ENCODE measurements at regions not wholly inside any gene's neighbourhood (a gene's known extent, or its start where the extent isn't known, plus 50 kb on each side); places are given as distances from the start of the nearest gene placed in this dataset.

DNA sequence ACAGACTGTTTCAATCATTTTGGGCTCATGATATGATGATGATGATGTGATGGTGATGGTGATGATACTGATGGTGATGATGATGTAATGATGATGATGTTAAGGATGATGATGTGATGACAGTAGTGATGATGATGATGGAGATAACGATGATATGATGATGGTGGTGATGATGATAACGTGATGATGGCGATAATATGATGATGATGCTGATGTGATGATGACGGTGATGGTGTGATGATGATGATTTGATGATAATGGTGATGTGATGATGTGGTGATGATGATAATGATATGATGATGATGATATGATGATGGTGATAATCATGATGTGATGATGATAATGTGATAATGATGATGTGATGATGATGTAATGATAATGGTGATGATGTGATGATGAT, 612.6 kb downstream of the AACS start:
- no peak for DNase-seq (ENCODE audit: low spot score)

DNA sequence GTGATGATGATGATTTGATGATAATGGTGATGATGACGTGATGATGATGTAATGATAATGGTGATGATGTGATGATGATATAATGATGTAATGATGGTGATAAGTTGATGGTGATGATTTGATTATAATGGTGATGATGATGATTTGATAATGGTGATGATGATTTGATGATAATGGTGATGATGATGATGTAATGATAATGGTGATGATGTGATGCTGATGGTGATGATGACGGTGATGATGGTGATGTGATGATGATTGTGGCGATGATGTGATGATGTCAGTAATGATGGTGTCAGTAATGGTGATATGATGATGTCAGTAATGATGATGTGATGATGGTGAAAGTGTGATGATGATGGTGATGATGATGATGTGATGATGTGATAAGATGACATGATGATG, 613.4 kb downstream of the AACS start:
- no peak for DNase-seq (ENCODE audit: low spot score)

DNA sequence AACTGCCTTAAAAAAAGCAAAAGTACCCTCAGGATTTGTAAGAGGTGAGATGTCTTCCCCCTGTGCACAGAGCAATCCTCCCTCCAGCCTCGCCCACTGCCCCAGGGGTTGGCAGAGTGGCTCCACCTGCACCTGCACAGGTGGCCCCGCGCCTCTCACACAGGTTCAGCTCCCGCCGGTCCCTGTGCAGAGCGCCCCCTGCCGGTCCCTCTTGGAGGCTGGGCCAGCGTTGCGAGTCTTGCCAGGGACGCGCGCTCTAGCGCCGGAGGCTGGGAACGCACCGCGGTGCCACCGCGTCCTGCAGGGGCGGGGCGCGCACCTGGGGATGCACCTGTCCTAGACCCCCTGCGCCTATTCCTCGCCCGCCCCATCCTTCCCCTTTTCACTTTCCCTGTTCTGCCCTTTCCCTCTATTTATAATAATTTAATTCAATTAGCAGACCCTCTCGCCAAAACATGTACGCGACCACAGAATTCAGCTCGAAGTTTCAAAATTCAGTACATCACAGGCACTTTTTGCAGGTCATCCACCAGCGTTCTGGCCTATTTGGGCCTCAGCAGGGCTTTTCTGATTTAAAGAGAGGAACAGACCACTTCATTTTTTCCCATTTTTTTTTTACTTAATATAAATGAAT, 618.6 kb downstream of the AACS start:
- no peak for DNase-seq (ENCODE audit: low spot score)

DNA sequence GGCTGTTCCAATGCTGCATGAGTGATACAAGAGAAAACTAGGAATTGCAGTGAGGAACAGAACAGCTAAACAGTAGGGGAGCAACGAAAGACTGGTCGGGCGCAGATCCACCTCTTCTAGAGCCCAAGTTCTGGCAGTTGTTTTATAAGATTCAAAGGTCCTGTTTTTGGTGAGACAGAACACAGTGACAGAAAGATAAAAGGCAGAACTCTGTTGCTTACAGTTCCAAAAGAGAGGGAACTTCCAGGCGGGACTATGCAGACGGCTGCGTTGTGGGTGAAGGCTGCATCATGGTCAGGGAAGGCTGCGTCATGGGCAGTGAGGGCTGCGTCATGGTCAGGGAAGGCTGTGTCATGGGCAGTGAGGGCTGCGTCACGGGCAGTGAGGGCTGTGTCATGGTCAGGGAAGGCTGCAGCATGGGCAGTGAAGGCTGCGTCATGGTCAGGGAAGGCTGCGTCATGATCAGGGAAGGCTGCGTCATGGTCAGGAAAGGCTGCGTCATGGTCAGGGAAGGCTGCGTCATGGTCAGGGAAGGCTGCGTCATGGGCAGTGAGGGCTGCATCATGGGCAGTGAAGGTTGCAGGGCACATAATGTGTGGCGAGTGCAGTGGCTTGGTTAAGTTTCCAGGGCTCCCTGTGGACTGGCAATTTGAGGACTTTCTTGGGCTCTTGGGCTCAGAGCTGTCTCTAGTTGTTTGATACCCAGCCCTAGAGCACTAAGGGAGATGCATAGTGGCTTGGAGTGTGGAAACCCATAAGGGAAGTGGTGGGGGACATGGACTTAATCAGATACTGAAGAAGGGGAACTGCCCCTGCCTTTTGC, 619.9 kb downstream of the AACS start:
- DNase-seq (ENCODE audit: low spot score) = no peak

DNA sequence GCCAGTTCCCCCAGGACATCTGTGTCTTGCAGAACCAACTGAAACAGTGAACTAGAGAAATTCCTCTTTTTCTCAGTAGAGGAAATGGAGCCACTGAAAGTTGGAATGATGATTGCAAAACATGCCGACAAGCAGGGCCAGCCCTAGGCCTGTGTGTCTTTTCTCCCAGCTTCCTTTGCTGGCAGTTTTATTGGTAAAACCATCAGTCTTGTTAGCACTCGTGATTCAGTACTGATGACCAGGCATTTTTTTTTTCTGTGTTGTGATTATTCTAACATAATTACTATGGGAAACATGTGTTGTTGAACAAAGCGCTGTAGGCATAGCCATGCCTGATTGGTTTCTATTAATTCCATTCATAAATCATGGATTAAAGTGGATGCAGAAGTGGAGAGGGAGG, 620.7 kb downstream of the AACS start:
- DNase-seq (ENCODE audit: low spot score) = no peak

DNA sequence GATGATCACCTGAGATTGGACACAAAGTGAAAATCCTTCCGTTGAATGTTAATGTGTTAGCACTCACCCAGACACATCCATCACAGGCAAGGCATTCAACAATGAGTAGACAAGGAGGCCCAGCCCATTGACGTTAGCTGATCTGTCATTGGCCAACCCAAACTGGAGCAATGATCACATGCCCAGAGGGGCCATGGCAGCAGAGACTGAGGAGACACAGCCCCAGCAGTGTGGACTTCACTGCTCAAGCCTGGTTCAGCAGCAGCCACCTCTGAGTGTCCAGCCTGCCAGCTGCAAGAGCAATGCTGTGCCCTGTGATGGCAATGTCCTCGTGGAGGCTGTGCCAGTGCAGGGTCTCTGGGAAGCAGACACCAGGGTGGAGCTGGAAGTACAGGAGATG, 622.2 kb downstream of the AACS start:
- no peak for DNase-seq (ENCODE audit: low spot score)

DNA sequence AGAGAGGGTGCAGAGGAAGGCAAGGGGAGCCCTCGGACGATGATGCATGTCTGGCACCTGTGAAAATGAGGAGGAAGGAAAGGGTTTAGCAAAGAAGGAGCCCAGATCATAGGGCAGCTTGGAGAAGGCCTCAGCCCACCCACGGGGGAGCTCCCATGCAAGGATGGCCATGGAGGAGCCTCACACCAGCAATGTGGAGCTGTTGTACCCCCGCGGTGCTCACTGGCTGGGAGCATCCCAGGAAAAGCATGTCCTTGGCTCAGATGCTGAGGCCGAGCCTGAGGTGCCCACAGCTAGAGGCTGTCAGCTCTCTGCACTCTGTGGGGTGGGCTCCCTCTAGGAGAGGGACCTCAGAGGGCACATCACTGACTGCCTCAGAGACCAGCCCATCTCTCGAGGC, 622.6 kb downstream of the AACS start:
- DNase-seq (ENCODE audit: low spot score) = no peak

DNA sequence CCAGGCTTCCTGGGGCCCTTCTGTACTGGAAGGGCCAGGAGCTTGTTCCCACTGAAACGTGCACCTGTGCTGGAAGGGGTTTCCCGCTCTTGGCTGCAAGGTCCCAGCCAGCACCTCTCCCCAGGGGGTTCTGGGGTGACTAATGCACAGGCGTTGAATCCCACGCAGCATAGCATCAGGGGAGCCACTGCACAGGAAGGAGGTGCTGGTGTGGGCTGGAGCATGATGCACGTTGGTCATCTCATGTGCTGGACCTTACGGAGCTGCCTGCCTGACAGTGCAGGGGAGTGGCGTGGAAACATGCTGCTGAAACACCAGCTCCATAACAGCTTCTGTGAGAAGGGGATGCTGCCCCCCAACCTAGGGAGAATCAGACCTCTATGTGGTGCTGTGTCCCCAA, 623.0 kb downstream of the AACS start:
- DNase-seq (ENCODE audit: low spot score) = no peak

DNA sequence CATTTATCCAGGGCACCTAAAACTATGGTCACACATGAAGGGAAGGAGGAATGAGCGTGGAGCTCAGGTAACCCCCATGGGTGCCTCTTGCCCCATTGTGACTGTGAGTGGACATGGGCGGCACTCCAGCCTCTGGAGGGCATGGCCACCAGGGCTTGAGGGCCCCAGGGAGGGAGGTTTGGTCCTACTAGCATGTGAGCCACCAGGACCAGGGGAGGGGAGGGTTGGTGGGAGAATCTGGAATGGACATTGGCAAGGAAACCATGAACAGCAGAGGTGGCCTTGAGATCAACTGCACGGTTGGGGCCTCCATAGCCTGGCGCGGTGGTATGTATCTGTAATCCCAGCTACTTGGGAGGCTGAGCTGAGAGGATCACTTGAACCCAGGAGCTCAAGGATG, 623.6 kb downstream of the AACS start:
- DNase-seq (ENCODE audit: low spot score) = no peak

DNA sequence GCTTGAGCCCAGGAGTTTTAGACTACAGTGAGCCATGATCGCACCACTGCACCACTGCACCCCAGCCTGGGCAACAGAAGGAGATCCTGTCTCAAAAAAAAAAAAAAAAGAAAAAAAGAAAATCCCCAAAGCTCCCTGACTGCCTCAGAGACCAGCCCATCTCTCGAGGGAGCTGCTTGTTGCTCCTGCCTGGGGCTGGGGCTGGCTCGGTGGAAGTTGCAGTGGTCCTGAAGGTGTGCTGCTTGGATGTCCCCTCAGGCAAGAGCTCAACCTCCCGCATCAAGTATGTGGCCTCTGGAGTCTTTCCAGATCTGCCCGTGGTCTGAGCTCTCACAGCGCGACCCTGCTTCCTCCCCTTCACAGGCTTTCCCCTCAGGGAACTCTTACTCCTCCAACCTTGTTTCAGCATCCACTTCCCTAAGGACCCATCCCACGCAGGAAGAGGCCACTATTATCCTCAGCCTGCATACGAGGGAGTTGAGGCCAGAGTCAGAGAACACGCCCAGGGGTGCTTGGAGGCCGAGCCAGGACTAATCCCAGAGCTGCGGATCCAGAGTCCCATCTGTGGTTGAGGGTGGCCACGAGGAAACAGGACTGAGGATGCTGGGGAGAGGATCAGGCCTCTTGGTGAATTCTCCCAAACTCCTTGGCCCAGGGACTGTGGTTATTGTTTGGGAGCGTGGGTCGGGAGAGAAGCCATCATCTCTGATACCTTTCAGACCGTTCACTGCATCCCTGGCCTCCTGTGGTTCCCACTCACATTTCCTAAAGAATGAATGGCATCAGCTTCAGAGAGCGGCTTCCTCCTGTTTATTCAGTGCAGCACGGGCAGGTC, 624.6 kb downstream of the AACS start:
- no peak for DNase-seq (ENCODE audit: low spot score)

DNA sequence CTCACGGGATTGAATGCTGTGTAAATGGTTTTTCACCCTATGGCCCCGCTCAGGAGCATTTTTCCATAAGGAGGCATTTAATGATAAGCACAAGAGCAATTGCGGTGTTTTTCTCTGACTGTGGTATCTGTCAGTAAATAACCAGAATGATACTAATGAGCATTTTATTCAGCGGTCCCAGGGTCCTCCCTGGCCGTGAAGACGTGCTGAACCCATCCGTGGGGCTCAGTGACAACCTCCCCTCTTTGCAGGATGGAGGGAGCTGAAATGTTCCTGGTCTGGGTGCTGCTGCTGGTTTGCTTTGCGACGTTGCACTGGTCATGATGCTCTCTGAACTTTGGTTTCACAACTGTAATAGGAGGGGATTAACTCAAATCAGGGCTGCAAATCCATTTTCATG, 625.6 kb downstream of the AACS start:
- DNase-seq (ENCODE audit: low spot score) = no peak

DNA sequence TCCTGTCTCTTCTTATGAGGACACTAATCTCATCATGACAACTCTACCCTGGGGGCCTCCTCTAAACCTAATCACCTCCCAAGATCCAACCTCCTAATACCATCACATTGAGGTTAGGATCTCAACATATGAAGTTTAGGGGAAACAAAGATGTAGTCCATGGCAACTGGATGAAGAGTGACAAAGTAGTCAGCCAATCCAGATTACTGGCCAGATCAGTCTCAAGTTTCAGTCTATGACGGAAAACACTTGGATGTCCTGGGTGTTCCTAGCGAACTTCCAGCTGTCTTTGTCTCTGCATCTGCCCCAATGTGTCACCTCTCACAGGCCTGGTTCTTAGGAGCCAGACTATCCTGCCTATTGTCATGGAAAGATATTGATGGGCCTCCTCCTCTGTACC, 630.8 kb downstream of the AACS start:
- no peak for DNase-seq (ENCODE audit: low spot score)

DNA sequence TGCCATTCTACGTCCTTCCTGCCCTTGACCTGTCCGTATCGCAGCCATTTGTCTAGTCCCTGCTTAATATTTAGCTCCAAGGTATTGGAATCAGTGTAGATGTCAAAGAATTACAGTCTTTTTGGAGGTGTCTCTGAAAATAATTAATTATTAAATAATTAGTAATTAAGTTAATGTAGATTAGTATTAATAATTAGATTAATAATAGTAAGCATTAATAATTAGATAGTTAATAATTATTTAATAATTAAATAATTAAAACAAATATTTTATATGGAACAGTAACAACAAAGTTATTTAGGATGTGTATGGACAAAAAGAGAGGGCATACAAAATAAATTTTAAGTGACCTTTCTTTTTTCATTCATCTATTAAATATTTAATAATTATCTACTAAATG, 639.6 kb downstream of the AACS start:
- no peak for DNase-seq (ENCODE audit: low spot score)

DNA sequence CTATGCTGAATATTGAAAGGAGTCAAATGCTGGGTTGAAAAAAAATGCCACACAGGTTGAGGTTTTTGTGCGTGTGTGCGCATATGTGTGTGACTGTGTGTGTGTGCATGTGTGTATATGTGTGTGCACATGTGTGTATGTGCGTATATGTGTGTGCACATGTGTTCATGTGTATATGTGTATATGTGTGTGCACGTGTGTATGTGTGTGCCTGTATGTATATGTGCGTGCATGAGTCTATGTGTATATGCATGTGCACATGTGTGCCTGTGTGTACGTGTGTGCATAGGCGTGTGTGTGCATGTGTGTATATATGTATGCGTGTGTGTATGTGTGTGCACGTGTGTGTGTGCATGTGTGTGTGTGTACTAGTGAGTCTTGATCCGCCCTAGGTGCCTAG, 655.7 kb downstream of the AACS start:
- DNase-seq (ENCODE audit: low spot score) = no peak

DNA sequence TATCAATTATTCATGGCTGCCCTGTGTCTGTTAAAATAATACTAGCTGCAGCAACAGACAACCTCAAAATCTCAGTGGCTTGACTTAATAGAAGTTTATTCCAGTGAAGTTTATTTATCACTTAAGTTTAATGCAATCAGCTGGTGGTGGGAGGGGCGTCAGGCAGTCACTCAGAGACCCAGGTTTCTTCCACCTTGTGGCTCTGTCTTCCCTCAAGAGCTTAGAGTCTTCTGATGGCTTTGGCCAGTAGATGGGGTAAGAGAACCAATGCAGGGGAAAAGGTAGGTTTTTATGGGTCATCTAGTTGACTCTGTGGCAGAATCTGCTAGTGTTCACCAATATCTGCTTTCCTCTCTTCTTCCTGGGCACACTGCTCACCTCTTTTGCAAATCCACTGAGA, 668.9 kb downstream of the AACS start:
- DNase-seq (ENCODE audit: low spot score) = no peak

DNA sequence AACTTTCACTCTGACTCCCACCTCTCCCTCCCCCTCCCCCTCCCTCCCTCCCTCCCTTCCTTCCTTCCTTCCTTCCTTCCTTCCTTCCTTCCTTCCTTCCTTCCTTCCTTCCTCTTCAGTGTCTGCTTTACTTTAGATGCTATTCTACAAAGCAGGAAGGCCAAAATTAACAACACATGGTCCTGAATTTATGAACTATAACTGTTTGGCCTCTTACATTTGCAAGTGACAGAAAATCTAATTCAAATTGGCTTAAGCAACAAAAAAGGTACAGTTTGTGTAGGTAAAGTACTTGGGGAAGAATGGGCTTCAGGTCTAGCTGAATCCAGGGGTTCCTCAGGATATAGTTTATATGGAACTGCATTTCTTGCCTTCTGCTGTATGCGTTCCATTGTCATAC, 673.0 kb downstream of the AACS start:
- no peak for DNase-seq (ENCODE audit: low spot score)

DNA sequence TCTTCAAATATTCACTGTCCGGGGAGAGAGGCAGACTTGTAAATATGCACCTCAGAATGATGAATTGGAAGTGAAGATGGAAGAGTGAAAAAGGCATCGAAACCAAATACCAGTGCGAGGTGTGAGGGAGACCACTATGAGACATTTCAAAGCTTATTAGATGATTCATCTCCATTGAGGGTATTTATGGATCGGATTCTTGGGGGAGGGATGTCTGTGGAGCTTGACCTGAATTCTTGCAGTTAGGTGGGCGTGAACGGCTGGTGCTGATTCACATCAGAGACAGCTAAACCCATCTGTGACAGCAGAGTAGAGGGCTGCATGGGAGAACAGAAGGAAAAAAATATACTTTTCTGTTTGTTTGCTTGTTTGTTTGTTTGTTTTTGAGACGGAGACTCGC, 677.2 kb downstream of the AACS start:
- DNase-seq (ENCODE audit: low spot score) = no peak

DNA sequence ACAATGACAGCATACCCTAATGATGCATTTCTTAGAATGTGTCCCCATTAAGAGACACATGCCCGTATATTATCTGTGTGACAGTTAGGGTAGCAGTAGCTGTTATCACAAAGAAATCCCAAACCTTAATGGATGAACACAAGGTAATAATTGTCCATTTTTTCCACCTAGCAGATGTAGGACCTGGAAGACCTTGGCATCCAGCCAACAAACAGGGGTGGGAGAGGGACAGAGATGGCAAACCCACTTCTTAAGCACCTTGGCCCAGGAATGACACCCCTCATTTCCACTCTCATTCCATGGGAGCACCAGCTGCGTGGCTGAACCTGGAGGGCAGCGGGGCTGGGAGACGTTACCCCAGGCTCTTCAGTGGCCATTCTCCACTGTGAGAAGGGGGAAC, 679.0 kb downstream of the AACS start:
- DNase-seq (ENCODE audit: low spot score) = no peak

DNA sequence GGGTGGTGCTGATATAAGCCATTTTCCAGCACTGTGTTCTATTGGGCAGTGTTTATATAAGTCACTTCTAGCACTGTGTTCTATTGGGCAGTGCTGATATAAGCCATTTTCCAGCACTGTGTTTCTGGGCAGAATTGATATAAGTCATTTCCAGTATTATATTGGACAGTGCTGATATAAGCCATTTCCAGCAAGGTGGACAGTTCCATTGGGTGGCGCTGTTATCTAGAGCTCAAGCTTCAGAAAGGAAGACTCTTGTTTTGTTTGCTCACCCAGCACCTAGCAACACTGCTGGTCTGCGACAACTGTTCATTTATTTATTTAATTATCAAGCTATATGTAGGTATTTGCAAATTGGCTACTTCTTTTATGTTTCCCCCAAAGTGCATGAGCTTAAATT, 690.3 kb downstream of the AACS start:
- DNase-seq (ENCODE audit: low spot score) = no peak

DNA sequence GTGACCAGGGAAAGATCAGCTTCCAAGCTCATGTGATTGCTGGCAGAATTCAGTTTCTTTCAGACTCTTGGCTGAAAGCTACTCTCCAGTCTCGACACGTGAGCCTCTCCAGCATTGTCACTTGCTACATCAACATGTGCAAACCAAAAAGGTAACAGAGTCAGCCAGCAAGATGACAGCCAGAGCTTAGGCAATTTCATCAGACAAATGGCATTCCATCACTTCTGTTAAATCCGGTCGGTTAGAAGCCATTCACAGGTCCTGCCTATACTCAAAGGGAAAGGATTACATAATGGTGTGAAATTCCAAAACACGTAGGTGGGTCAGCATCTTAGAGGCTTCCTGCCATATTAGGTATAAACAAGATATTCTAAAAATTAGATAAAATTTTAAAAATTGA, 700.9 kb downstream of the AACS start:
- no peak for DNase-seq (ENCODE audit: low spot score)

DNA sequence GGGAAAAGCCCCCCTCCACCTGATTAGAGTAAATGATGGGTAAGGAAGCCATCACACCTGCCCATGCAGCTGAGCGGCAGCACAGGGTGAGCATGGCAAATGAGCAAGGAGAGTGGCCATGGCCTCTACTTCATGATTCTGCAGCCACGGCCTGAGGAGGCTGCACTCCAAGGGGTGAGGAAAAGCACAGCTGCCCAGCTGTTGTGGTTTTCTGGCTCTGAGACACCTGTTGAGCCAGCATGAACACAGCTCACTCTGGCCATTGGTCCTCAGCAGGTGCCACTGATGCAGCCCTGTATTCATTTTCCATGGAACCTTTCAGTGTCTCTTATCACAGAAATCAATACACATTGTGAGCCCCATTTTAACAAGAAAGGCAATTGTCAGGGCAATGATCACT, 707.2 kb downstream of the AACS start:
- DNase-seq (ENCODE audit: low spot score) = no peak

DNA sequence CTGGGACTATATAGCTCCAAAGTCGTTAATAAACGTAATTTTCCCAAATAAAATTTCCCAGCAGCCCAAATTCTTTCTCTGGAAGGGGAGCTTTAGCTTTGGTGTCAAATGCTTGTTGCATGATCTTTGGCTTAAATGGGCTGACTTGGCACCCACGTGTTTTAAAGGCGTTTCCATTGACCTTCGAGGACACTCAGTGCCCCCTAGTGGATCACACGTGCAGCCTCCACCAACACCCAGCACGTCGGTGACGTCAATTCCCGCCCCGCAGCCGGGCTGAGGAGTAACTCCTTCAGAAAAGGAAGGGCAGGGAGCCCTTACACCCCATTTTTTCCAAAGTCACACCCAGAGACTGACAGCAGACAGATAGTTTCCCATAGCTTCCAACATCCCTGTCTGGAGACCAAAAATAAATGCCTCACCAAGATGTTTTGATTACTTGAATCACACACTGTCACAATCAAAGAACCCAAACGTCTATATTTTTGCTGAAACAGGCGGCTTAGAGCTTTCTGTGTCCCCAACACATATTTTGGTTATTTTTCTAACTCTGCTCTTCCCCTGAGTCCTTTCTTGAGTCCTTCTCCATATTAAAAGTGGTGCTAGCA, 707.9 kb downstream of the AACS start:
- no peak for DNase-seq (ENCODE audit: low spot score)

DNA sequence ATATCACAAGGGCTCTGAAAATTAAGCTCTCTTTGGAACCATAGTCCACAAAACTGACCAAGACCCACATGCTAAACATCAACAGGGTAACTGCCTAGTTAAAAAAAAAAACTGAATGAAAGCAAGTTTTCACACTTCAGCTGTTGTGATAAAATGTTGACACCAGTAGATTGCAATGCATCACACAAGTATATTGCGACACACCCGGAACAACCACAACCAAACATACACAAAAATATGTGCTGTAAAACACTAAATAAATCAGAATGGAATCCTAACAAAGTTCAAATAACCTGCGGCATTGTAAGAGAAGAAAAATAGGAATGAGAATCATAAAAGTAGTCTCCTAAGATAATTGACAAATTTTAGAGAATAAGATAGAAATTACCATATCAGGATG, 710.3 kb downstream of the AACS start:
- DNase-seq (ENCODE audit: low spot score) = no peak

Data from AG08396 (cell line).